GM18499 (cell line): ENCODE measurements at regions not wholly inside any gene's neighbourhood (a gene's known extent, or its start where the extent isn't known, plus 50 kb on each side); places are given as distances from the start of the nearest gene placed in this dataset.
"Not testable (repeated sequence)": the region's sequence is repeated elsewhere in the genome, so short reads cannot be mapped to it uniquely, and the experiment has no call there.

Experiments
- ATAC-seq: cut with Tn5 transposase; IDR thresholded peaks from one replicate; pipeline ENCODE4 v1.9.1; 2021; ENCODE audit warnings: moderate number of reproducible peaks; ENCODE audit not compliant: insufficient read depth, unreplicated experiment

DNA sequence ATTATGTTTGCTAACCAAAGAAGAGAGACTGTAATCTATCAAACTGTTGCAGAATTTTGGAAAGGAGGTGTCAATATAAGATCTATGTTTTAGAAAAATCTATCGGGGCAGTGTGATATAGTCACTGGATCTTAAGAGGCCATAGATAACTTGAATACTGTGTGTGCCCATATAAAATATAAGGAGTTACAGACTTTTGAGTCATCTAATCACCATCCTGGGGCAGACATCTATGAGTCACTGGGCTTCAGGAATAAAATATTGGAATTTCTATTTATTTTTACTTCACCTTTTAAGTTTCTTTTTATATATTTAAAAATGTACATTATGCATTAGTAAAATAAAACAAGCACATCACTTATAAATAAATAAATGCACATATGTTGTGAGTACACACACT is 509.3 kb upstream of the MAN1A1 start:
- ATAC-seq: no peak

DNA sequence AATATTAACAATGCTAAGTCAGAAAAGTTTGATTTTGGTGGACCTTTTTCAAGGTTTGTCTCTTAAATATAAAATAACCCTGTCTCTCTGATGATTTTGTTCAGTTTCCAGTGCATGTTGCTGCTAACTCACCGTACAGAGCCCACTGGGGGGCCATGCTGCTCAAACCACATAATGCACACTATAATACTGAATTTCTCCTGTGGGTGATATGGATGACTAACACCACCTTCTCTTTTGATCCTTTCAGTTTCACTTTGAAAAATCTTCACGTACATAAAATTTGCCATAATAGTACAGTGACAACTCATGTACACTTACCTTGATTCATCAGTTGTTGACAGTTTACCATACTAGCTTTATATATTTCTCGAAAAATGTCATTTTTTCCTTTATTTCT is 506.6 kb upstream of the MAN1A1 start:
- peak; percentile 68 for ATAC-seq

DNA sequence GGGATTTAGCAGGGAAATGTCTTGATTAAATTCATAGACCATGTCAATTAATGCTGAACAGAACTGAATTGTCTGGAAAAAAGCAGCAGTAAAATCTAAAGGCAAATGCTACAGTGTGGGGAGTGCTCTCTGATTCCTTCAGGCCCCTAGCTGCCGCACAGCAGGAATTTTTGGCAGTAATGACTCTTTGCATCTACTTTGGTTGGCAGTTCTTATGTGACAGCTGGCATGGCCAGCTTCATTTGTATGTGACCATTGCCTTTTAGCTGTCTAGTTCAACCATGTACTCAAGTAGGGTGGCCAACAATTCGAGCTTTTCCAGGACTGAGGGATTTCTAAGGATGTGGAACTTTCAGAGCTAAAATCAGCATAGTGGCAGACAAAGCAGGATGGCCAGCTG is 499.1 kb upstream of the MAN1A1 start:
- no peak for ATAC-seq

DNA sequence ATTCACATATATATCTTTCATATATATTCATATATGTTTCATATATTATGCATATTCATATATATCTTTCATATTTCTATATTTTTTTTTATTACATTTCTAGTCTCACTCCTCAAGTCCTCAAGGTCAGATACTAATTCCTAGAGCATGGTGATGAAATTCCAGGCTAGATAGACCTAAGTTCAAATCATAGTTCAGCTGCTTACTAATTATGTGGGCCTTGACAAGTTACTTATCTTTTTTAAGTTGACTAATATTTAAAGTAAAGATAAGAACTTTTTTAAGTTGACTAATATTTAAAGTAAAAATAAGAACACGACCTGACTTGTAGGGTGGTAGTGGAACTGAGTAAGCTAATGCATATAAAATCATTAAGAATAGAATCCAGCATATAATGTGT is 495.6 kb upstream of the MAN1A1 start:
- no peak for ATAC-seq

DNA sequence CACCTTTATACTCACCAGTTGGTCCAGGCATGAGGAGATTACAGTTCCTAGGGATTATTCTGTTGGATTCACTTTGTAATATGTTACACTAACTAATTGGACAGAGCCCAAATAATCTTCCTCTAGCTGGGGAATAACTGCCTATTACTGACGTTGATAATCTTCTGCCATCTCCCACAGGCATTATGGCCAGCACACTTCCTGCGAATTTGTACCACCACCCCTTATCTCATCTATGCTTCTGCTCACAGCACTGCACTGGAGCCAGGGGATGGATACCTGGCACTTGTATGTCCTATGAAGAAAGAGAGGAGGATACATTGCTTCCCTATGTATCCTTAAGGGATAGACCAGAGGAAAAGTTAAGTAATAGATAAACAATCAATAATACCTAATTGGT is 494.8 kb upstream of the MAN1A1 start:
- no peak for ATAC-seq

DNA sequence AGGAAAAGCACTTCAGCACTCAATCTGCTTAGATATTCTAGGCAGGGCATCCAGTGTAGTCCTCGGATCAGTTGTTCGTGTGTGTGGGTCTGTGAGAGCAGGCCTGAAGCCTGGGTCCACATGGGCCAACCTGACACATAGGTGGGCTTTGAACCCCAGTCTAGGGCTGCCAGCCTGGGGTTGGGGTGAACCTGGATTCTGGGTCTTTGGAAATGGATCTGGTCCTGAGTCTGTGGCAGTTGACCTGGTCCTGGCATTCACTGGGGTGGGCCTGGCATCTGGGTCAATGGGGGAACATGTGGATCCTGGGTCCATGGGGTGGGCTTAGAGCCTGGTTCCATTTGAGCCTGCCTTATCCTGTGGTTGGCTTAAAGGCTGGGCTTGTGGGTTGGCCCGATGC is 492.6 kb upstream of the MAN1A1 start:
- ATAC-seq: no peak

DNA sequence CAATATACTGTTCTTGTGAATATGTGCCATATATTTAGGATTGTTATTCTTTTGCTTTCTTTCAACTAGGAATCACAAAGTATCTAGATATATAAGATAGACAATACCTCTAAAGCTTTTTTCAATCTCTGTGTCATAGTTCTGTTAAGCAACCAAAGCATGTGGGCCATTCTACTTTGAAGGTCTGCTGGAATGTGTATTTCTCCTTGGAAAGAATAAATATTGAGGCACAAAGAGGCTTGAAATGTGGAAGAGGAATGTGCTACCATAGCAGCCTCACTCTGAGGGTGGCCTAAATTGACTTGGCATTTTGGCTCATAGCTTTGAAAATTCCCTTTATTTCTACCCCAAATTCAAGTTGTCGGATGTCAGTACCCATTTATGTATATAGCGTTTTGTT is 488.5 kb upstream of the MAN1A1 start:
- no peak for ATAC-seq

DNA sequence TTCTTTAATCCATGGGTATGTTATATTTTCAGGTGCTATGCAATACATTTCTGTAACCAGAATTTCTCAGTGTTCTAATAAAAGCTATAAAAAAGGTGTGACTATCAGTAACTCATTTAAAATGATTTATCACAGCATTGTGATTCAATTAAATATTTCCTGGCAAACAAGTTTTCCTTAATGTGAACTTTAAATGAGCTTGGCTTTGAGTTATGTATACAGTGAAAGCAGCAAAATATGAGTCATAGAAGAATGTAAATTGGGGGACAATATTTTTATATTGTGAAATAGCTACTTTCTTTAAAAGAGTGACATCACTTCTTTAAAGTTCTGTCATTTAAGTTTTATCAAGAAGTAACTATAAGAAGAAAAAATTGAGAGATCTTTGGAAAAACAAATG is 484.9 kb upstream of the MAN1A1 start:
- ATAC-seq: no peak

DNA sequence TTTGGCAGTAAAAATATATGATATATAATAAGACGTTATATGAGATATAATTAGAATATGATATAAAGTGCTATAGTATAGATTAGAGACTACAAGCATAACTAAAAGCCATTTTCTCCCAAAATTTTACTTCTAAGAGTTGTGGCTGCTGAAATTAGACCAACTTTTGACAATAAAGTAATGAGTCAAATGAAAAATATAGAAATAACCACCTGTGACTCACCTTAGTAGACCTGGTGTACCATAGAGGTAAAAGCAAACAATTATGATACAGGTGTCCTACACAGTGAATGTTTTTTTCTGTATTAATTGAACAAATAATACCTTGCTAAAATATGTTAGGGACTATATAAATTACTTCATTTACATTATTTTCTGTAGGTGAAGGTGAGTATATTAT is 482.9 kb upstream of the MAN1A1 start:
- no peak for ATAC-seq

DNA sequence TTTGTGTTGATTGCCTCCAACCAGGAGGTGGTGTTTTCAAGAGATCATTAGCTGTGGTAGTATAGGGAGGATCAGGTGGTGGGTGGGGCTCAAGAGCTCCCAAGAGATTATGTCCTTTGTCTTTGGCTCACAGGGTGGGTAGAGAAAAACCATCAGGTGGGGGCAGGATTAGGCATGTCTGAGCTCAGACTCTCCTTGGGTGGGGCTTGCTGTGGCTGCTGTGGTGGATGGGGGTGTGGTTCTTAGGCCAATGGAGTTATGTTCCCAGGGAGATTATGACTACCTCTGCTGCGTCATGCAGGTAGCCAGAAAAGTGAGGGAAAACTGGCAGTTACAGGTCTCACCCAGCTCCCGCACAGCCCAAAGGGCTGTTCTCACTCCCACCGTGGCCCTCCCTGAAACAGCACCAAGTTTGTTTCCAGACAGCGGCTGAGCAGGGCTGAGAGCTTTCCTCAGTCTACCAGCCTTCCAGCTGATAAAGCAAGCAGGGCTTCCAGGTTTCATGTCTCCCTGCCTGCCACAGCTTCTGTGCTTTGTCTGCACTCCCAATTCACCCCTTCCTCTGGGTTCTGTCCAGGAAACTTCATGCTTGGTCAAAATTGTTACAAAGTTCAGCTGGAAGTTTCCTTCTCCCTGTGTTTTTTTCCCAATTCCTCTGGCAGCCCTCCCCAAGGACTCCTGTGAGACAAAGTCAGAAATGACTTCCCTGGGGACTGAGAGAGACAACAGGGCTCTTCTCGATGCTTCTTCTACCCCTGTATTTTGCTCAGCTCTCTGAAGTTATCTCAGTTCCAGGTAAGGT is 481.1 kb upstream of the MAN1A1 start:
- ATAC-seq: no peak

DNA sequence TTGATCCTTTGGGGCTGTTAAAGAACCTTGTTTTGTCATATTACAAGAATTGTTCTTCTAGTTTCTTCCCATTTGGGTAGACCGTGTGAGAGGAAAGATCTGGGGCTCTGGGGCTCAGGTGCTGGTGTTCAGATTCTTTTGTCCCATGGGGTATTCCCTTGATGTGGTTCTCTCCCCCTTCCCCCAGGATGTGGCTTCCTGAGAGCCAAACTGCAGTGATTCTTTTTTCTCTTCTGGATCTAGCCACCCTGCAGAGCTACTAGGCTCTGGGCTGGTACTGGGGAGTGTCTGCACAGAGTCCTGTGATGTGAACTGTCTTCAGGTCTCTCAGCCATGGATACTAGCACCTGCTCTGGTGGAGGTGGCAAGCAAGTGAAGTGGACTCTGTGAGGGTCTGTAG is 480.5 kb upstream of the MAN1A1 start:
- no peak for ATAC-seq

DNA sequence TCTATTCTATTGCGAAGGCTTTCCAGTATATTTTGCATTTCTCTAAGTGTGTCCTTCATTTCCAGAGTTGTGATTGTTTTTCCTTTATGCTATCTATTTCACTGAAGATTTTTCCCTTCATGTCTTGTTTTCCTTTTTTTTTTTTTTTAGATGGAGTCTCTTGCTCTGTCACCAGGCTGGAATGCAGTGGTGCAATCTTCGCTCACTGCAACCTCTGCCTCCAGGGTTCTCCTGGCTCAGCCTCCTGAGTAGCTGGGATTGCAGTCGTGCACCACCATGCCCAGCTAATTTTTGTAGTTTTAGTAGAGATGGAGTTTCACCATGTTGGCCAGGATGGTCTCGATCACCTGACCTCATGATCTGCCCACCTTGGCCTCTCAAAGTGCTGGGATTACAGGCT is 479.9 kb upstream of the MAN1A1 start:
- ATAC-seq: not testable (repeated sequence)

DNA sequence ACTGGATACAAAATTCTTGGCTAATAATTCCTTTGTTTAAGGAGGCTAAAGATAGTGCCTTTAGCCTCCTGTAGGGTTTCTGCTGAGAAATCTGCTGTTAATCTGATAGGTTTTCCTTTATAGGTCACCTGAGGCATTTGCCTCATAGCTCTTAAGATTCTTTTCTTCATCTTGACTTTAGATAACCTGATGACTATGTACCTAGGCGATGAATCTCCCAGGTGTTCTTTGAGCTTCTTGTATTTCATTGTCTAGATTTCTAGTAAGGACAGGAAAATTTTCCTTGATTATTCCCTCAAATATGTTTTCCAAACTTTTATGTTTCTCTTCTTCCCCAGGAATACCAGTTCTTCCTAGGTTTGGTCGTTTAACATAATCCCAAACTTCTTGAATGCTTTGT is 479.4 kb upstream of the MAN1A1 start:
- ATAC-seq: no peak

DNA sequence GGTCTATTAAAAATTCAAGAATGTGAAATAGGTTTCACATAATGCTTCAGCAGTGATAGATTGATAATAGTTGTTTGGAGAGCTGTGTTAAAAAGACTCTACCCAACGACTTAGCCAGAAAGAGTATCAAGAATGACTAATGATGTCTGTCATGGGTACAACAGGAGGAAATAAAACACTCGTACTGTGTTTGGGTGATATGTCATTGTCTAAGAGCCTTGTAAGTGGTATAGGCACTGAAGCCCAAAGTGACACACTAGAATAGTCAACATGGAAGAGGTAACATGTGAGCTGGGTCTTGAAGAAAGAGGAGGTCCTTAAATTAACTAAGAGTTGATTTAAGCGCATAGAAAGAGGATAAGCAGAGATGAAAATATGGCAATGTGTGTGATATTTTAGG is 471.8 kb upstream of the MAN1A1 start:
- ATAC-seq: no peak

DNA sequence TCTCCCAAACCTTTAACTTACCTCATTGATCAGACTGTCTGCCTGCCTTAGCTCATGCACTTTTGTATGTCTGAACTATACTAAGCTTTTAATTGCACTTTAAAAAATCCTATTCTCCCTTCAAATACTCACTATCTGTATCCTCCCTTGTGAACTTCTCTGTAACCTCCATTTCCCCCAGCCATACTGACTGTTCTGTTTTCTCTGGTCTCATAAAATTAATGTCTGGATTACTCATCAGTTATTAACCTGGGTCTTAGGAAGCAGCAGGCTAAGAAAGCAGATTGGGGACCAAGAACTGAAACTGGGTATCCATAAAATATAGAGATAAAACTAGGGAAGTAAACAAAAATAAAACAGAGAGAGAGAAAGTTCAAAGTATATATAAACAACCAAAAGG is 469.3 kb upstream of the MAN1A1 start:
- ATAC-seq: no peak

DNA sequence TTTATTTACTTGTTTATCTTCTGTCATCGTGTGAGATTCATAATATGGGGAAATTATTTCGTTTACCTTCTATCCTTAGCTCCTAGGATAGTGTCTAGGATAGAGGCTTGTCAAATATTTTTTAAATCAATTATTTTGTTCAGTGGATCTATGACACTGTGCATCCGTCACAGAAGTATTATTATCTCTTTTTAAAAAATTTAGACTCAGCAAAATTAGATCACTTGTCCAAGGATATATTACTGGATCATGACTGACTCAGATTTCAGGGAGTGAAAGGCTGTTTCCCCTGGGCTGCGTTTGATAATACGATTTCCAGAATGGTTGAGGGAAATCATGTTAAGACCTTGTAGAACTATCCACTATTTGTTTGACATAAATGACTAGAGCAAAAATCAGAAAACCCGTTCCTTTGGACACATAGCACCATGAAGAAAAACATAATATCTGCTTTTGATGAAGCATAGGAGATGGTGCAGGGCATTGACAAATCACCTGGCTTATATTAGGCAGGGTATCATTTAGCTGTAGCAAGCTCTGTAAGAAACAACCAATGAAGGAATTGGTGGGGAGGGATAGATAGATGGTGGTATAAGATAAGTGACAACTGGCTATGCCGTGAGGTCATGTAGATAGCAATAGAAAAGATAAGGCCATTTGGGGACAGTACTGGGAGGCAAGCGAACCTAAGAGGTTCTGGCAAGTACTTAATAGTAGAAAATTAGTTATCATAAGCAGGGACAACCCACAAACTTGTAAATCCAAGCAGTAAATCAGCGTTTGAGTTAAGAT is 465.2 kb upstream of the MAN1A1 start:
- no peak for ATAC-seq

DNA sequence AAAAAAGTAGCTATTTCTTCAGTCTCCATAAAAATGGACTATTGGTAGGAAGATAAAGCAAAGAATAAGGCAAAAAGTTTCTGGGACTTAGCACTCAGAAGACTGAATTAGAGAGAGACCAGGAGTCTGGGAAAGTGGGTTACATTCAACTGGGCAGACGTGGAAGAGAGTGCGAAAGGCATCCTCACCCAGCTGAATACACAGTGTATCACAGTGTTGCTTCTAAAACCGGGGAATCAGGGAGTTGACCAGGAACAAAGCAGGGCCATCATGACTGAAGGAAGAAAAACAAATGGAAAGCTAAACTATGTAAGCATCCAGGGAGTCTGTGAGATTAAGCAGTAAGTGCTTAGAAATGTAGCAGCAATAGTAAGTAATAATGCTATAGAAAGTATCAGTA is 452.9 kb upstream of the MAN1A1 start:
- no peak for ATAC-seq

DNA sequence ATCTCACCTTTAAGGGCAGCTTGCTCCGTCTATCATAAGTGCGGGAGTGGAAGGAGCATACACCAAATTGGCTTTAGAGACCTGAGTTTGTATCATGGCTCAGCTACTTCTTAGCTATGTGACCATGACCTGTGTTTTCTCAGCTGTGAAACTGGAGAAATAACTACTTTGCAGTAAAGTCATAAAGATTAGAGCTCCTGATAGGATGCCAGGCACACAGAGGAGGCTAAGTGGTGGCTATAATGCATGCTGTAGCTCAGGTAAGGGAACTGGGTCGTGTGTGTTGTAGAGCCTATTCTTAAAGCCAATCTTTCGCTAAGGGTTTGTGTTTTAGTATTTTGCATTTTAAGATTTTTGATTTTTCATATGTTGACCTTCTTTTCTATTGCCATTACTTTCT is 451.5 kb upstream of the MAN1A1 start:
- no peak for ATAC-seq

DNA sequence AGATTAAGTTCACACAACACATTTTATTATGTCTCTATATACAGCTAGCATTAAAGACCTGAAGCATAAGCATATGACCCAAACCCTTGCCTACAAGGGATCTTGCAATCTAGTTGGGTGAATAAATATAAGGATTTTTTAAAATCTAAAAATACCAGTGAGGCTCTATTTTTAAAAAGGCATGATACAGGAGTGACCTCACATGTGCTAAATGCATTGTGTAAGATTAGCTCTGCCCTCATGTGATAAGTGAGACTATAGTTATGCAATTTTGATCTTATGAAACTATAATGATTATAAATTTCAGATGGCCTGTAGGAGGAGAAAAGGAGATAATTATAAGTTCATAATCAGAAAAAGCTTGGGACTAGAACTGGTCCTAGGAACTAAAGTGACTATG is 451.0 kb upstream of the MAN1A1 start:
- no peak for ATAC-seq

DNA sequence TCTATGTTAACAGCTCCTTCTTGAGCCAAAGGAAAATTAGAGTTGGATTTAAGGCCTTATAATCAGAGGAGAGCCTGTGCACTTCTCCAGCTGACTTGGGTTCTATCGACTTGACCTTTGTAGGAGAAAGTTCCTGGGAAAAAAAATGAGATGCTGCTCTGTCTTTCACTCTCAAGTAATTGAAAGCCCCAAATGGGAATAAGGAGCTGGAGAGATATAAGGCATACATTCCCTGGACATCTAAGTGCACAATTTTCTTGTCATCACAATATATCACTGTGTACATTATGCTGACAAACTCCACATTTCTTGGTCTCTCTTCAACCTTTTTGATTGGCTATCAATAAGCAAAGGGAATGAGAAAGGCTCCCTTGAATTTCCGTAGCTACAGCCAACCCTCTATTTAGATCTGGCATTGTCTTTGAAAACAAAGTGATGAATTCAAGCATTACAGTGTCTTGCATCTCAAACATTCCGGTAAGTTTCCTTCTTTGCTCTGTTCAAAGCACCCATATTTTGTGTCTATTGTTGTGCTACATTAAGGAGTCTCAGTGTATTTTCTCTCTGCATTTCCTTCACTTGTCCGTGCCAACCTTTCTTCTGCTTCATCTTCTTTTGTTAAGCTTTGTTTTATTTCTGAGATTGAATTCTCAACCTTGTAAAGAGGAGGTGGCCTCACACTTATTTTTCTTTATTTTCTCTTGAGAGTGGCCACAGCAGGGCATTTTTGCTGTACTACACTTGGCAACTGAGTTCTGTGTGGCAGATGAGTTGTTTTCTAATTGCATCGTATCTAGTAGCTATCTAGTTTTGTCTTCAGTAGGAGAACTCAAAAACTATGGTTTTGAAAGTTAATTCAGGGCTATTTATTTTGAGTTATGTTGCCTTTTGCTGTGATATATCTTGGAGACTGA is 450.3 kb upstream of the MAN1A1 start:
- no peak for ATAC-seq

DNA sequence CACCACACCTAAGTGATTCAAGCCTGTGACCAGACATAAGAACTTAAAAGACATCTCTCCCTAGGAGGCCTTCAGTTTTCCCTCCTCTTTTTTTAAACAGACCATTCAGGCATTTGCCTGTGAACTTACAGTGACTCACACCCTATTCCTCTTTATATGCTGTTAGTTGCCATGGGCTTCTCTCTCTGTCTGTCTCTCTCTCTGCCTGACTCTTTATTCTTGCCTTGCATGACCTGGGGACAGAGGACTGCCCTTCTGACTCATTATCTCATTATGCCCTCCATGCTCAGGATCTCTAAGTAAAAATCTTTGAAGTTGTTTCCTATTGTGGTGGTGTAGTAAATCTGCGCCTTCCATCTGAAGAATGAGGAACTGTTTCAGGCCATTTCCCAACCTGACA is 442.2 kb upstream of the MAN1A1 start:
- ATAC-seq: no peak
